ENCODE measurements at regions not wholly inside any gene's neighbourhood (a gene's known extent, or its start where the extent isn't known, plus 50 kb on each side); places are given as distances from the start of the nearest gene placed in this dataset.

- H3K36me3 ChIP-seq = no peaks in the 10 kb centered on the region
- no peak for TF ChIP-seq POLR2AphosphoS5 (IDR thresholded peaks at IDR 0.05)
- TF ChIP-seq EP300 (IDR thresholded peaks at IDR 0.05) = no peak
- TF ChIP-seq POLR2A (IDR thresholded peaks at IDR 0.05; ENCODE audit: low read depth) = no peak
- TF ChIP-seq CTCF (IDR thresholded peaks at IDR 0.05) = no peak
- no peaks in the 10 kb centered on the region for H3K4me1 ChIP-seq
- H3K27me3 ChIP-seq = no peaks in the 10 kb centered on the region
- intact Hi-C loops (cut with DNase I) = no loop called here
- 70% methylated on average over 4 of the region's 4 CpGs for WGBS
- no peaks in the 10 kb centered on the region for H3K9me3 ChIP-seq
- DNase-seq (ENCODE audit: extremely low spot score) = no peak
- H3K27ac ChIP-seq (replicated peaks in 1 of 4) = no peak overlapping the region
- no peak overlapping the region for H3K4me3 ChIP-seq
Measured at GRCh38 chr4:81754169-81754568, 282.5 kb upstream of the RASGEF1B start.

- Histone ChIP-seq H3K27ac (replicated peaks in 1 of 4) (no peak overlapping the region), H3K36me3 (no peaks in the 10 kb centered on the region), H3K4me1 (no peaks in the 10 kb centered on the region), H3K9me3 (no peaks in the 10 kb centered on the region), H3K4me3 (no peak overlapping the region), H3K27me3 (no peaks in the 10 kb centered on the region)
- intact Hi-C loops (cut with DNase I) = no loop called here
- TF ChIP-seq EP300 (IDR thresholded peaks at IDR 0.05) (no peak), CTCF (IDR thresholded peaks at IDR 0.05) (no peak), POLR2A (IDR thresholded peaks at IDR 0.05; ENCODE audit: low read depth) (no peak), POLR2AphosphoS5 (IDR thresholded peaks at IDR 0.05) (no peak)
- WGBS = 92% methylated on average over 6 of the region's 6 CpGs
- DNase-seq (ENCODE audit: extremely low spot score) = no peak
Measured at GRCh38 chr4:81751531-81752289, 280.0 kb upstream of the RASGEF1B start.

GRCh38 chr4:81747242-81747930, 275.7 kb upstream of the RASGEF1B start:
- Histone ChIP-seq H3K36me3 (no peaks in the 10 kb centered on the region), H3K9me3 (no peaks in the 10 kb centered on the region), H3K27ac (replicated peaks in 1 of 4) (no peak overlapping the region), H3K4me3 (no peak overlapping the region), H3K4me1 (no peaks in the 10 kb centered on the region), H3K27me3 (no peaks in the 10 kb centered on the region)
- no peak for TF ChIP-seq CTCF (IDR thresholded peaks at IDR 0.05)
- TF ChIP-seq EP300 (IDR thresholded peaks at IDR 0.05) = no peak
- no peak for TF ChIP-seq POLR2A (IDR thresholded peaks at IDR 0.05; ENCODE audit: low read depth)
- no peak for TF ChIP-seq POLR2AphosphoS5 (IDR thresholded peaks at IDR 0.05)
- intact Hi-C loops (cut with DNase I) = no loop called here
- 71% methylated on average over 2 of the region's 2 CpGs for WGBS
- no peak for DNase-seq (ENCODE audit: extremely low spot score)

- WGBS = 82% methylated on average over 1 of the region's 1 CpG
- intact Hi-C loops (cut with DNase I) = no loop called here
- H3K9me3 ChIP-seq = no peaks in the 10 kb centered on the region
Measured at GRCh38 chr4:81746773-81747172, 275.1 kb upstream of the RASGEF1B start.

More at GRCh38 chr4:81746773-81747172, 275.1 kb upstream of the RASGEF1B start:
- Histone ChIP-seq H3K4me3 (no peak overlapping the region), H3K36me3 (no peaks in the 10 kb centered on the region), H3K27me3 (no peaks in the 10 kb centered on the region), H3K27ac (replicated peaks in 1 of 4) (no peak overlapping the region), H3K4me1 (no peaks in the 10 kb centered on the region)
- DNase-seq (ENCODE audit: extremely low spot score) = no peak
- TF ChIP-seq POLR2AphosphoS5 (IDR thresholded peaks at IDR 0.05) (no peak), POLR2A (IDR thresholded peaks at IDR 0.05; ENCODE audit: low read depth) (no peak), EP300 (IDR thresholded peaks at IDR 0.05) (no peak), CTCF (IDR thresholded peaks at IDR 0.05) (no peak)
